HG02981 (cell line): ENCODE measurements at regions not wholly inside any gene's neighbourhood (a gene's known extent, or its start where the extent isn't known, plus 50 kb on each side); places are given as distances from the start of the nearest gene placed in this dataset.
A peak's percentile ranks its signal among the peaks of the same experiment; 100 is the strongest.

ENCODE experiments used
- ATAC-seq: cut with Tn5 transposase; IDR thresholded peaks from one replicate; pipeline ENCODE4 v1.9.1; 2021; ENCODE audit warnings: mild to moderate bottlenecking, moderate library complexity; ENCODE audit not compliant: unreplicated experiment

DNA sequence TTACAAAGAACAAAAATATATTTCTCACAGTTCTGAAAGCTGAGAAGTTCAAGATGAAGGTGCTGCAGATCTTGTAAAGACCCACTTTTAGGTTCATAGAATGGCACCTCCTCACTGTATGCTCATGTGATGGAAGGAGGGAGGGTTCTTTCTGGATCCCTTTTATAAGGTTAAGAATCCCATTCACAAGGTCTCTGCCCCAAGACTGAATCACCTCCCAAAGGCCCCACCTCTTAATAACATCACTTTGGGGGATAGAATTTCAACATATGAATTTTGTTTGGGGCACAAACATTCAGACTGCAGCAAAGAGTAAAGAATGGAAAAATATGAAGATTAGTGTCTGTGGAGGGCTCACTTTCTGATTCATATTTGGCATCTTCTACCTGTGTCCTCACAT is 77.1 kb upstream of the PRR16 start:
- no peak for ATAC-seq

DNA sequence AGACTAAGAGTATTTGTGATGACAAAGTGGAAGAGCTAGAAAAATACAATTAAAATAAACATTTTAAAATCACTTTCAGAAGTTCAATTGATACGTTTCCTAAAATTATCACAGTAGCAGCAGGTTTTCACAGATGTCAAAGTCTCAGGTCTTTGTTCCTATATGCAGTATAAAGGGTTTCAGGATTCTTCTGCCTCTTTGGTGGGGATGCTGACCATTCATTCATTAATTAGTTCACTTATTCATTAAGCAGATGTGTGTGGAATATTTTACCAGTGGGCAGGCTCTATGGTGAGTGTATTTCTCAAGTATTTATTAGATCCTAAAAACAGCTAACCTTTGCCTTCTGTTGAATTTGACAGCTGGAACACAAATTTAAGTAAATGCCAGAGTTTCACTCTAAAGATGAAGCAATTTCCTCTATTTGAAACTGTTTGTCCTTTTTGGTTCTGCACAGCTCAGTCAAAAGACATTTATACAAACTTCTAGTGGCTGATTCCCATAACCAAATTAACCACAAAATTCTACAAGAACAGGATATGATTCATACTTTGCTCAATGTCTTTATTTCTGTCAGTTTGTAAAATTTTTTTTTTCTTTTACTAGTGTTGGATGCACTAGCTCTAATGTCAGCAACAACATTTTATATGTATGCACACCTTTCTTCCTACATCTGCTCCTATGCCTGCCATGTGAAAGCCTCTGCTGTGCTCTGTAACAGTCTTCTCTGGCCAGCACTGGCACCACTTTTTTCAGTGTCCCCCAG is 75.9 kb upstream of the PRR16 start:
- peak; percentile 63 for ATAC-seq

DNA sequence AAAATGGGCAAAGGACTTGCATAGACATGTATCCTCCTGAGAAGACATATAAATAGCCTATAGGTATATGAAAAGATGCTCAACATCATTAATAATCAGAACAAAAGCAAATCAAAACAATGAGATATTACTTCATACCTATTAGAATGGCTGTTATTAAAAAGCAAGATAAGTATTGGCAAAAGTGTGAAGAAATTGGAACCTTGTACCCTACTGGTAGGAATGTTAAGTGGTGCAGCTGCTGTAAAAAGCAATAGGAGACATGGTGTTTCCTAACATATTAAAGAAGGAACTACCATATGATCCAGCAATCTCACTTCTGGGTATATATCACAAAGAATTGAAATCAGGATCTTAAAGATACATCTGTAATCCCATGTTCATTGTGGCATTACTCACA is 69.8 kb upstream of the PRR16 start:
- ATAC-seq: no peak

DNA sequence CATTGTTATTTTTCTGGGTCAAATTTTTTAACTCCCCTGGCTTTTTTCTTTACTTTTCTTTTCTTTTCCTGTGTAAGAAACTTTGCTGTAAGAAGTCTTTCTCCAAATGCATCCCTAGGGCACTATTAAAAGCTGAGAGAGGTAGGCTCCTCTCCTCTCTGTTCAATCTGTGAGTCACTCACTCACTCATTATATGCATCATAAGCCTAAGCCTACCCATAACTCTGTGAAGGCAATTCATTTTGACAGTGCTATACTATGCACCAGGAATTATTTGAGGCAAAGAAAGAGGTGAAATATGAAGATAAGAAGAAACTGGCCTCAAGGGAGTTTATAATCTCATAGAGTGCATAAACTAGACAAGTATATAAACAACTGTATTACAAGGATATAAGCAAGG is 67.9 kb upstream of the PRR16 start:
- ATAC-seq: no peak

DNA sequence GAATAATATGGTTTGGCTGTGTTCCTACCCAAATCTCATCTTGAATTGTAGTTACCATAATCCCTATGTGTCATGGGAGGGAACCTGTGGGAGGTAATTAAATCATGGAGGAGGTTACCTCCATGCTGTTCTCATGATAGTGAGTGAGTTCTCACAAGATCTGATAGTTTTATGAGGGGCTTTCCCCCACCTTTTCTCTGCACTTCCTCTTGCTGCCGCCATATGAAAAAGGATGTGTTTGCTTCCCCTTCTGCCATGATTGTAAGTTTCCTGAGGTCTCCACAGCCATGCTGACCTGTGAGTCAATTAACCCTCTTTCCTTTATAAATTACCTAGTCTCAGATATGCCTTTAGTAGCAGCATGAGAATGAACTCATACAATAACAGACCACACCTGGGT is 63.7 kb upstream of the PRR16 start:
- no peak for ATAC-seq

DNA sequence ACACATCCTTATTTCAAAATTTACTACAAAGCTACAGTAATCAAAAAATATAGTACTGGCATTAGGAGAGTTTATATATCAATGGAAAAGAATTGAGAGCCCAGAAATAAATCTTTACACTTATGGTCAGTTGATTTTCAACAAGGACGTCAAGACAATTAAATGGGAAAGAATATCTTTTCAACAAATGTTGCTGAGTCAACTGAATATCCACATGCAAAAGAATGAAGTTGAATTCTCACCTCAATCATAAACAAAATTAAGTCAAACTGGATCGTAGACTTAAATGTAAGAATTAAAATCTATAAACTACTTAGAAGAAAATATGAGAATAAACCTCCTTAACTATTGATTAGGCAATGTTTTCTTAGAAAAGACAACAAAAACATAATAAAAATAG is 61.5 kb upstream of the PRR16 start:
- no peak for ATAC-seq

DNA sequence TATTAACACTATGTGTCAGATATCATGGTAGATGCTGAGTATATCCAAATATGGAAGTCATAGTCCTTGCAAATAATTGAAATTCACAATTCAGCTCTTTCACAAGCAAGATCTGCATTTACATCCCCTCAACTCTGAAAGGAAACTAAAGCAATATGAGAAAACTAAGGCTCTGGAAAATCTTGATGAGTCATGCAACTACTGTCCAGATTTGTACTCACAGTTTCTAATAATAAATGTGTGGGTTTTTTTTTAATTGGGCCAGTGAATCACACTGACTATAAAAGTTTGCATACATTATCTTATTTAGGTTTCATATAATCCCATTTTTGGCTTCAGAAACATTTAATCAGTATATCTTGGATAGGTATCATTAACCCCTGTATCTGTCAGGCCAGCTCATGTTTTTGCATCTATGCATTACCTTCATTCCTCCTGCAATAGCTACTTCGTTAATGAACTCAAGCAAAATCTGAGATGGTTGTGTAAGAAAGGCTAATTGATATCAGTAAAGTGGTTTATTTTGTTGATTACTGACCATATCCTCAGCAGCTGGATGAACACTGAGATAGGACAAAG is 58.7 kb upstream of the PRR16 start:
- no peak for ATAC-seq

DNA sequence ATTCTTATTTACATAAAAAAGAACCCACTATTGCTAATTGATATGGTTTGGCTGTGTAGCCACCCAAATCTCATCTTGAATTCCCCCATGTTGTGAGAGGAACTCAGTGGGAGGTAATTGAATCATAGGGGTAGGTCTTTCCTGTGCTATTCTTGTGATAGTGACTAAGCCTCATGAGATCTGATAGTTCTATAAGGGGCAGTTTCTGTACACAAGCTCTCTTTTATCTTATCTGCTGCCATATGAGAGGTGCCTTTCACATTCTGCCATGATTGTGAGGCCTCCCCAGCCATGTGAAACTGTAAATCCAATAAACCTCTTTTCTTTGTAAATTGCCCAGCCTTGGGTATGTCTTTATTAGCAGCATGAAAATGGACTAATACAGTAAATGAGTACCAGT is 58.2 kb upstream of the PRR16 start:
- ATAC-seq: no peak

DNA sequence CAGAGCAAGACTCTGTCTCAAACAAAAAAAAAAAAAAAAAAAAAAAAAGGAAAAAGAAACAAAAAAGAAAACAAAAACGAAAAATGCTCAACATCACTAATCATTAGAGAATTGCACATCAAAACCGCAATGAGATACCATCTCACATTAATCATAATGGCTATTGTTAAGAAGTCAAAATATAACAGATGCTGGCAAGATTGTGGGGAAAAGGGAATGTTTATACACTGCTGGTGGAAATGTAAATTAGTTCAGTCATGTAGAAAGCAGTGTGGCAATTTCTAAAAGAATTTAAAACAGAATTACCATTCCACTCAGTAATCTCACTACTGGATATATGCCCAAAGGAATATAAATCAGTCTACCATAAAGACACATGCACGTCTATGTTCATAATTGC is 50.4 kb upstream of the PRR16 start:
- no peak for ATAC-seq
